HEK293 (cell line): ENCODE measurements at regions not wholly inside any gene's neighbourhood (a gene's known extent, or its start where the extent isn't known, plus 50 kb on each side); places are given as distances from the start of the nearest gene placed in this dataset.

ENCODE experiments used
- CTCF ChIA-PET: fragments of 350-600 bp; formaldehyde crosslinking; extraction: SDS; loops from one replicate; lab custom pipeline; 2021; ENCODE audit warnings: antibody characterized with exemption; lab: Yijun Ruan, JAX
- POLR2A ChIA-PET: fragments of 300-600 bp; formaldehyde crosslinking; extraction: SDS; loops from one replicate; lab custom pipeline; 2020; ENCODE audit warnings: antibody characterized with exemption, inconsistent platforms; lab: Yijun Ruan, JAX
- H3K27ac ChIP-seq: fragments of 200-500 bp; sonication (Bioruptor generic); 2 replicates; pipeline ENCODE4 v1.5.1; 2014; ENCODE audit warnings: low read depth, low read length, control low read depth, inconsistent platforms; ENCODE audit errors: extremely low read depth
- H3K36me3 ChIP-seq, 2 experiments: fragments of 200-500 bp in 1 of 2; sonication (Bioruptor generic) in 1 of 2; 1 replicate in 1 of 2; 2 replicates in 1 of 2; pipeline ENCODE4 v1.5.1; 2014 to 2017; ENCODE audit warnings: inconsistent platforms in 2 of 2, low read length in 2 of 2; ENCODE audit not compliant: control insufficient read depth in 2 of 2, insufficient read depth in 1 of 2
- H3K4me1 ChIP-seq: fragments of 200-500 bp; sonication (Bioruptor generic); 2 replicates; pipeline ENCODE4 v1.5.1; 2014; ENCODE audit warnings: mild to moderate bottlenecking, low read length, inconsistent platforms; ENCODE audit not compliant: control insufficient read depth, insufficient read depth
- H3K4me3 ChIP-seq: 2 replicates; pipeline ENCODE4 v1.5.1; 2011; ENCODE audit warnings: low read depth, mild to moderate bottlenecking, control low read depth, low read length, moderate library complexity
- H3K9me3 ChIP-seq: fragments of 200-500 bp; sonication (Bioruptor generic); 2 replicates; pipeline ENCODE4 v1.5.1; 2014; ENCODE audit warnings: low read depth, low read length, inconsistent platforms; ENCODE audit not compliant: control insufficient read depth, insufficient read depth
- ELK4 ChIP-seq: IDR thresholded peaks from 2 replicates; pipeline ENCODE4 v1.6.1; 2011; ENCODE audit warnings: mild to moderate bottlenecking, low read depth, low read length, borderline replicate concordance
- IKZF3 ChIP-seq: fragments of 450-650 bp; IDR thresholded peaks from 2 replicates; pipeline ENCODE4 v1.5.0; 2018; ENCODE audit warnings: missing biosample characterization, mild to moderate bottlenecking, missing genetic modification characterization, moderate library complexity
- PRDM10 ChIP-seq: fragments of 450-650 bp; formaldehyde crosslinking; IDR thresholded peaks from 2 replicates; pipeline ENCODE4 v1.5.1; 2016; ENCODE audit warnings: missing biosample characterization, missing genetic modification characterization
- PRDM4 ChIP-seq: fragments of 450-650 bp; formaldehyde crosslinking; IDR thresholded peaks from 2 replicates; pipeline ENCODE4 v1.5.1; 2017; ENCODE audit warnings: missing biosample characterization, missing genetic modification characterization
- SETDB1 ChIP-seq: IDR thresholded peaks from one replicate; pipeline ENCODE4 v1.6.1; 2017; ENCODE audit warnings: mild to moderate bottlenecking, low read length, moderate library complexity, mixed read lengths; ENCODE audit not compliant: insufficient read length
- TSHZ1 ChIP-seq: fragments of 450-650 bp; formaldehyde crosslinking; IDR thresholded peaks from 2 replicates; pipeline ENCODE4 v1.5.1; 2016; ENCODE audit warnings: missing biosample characterization, missing genetic modification characterization, borderline replicate concordance
- WT1 ChIP-seq: fragments of 450-650 bp; formaldehyde crosslinking; IDR thresholded peaks from 2 replicates; pipeline ENCODE4 v1.5.1; 2016; ENCODE audit warnings: missing biosample characterization, missing genetic modification characterization
- YY1 ChIP-seq: fragments of 450-650 bp; formaldehyde crosslinking; IDR thresholded peaks from 2 replicates; pipeline ENCODE4 v1.5.1; 2018; ENCODE audit warnings: missing biosample characterization, missing genetic modification characterization
- ZNF132 ChIP-seq: fragments of 450-650 bp; formaldehyde crosslinking; IDR thresholded peaks from 2 replicates; pipeline ENCODE4 v1.5.1; 2017; ENCODE audit warnings: missing biosample characterization, missing genetic modification characterization, borderline replicate concordance
- ZNF155 ChIP-seq: fragments of 450-650 bp; formaldehyde crosslinking; IDR thresholded peaks from 2 replicates; pipeline ENCODE4 v1.5.1; 2016; ENCODE audit warnings: missing biosample characterization, missing genetic modification characterization
- ZNF19 ChIP-seq: fragments of 450-650 bp; formaldehyde crosslinking; IDR thresholded peaks from 2 replicates; pipeline ENCODE4; 2016; ENCODE audit warnings: missing biosample characterization, missing genetic modification characterization, low read depth
- ZNF501 ChIP-seq: fragments of 450-650 bp; formaldehyde crosslinking; IDR thresholded peaks from 2 replicates; pipeline ENCODE4 v1.5.1; 2016; ENCODE audit warnings: missing biosample characterization, missing genetic modification characterization
- ZNF639 ChIP-seq: fragments of 450-650 bp; formaldehyde crosslinking; IDR thresholded peaks from 2 replicates; pipeline ENCODE4 v1.5.1; 2016; ENCODE audit warnings: missing biosample characterization, missing genetic modification characterization
- ZNF747 ChIP-seq: fragments of 450-650 bp; formaldehyde crosslinking; IDR thresholded peaks from 2 replicates; pipeline ENCODE4 v1.5.1; 2016; ENCODE audit warnings: missing biosample characterization, missing genetic modification characterization
- ZNF792 ChIP-seq: fragments of 450-650 bp; formaldehyde crosslinking; IDR thresholded peaks from 2 replicates; pipeline ENCODE4 v1.5.1; 2016; ENCODE audit warnings: missing biosample characterization, missing genetic modification characterization
- ZNF843 ChIP-seq: fragments of 450-650 bp; formaldehyde crosslinking; IDR thresholded peaks from 2 replicates; pipeline ENCODE4 v1.5.1; 2016; ENCODE audit warnings: missing biosample characterization, missing genetic modification characterization
- ZSCAN4 ChIP-seq: fragments of 450-650 bp; formaldehyde crosslinking; IDR thresholded peaks from 2 replicates; pipeline ENCODE4 v1.5.1; 2017; ENCODE audit warnings: missing biosample characterization, missing genetic modification characterization

GRCh38 chr9:81113453-81114124 is 575.8 kb downstream of the TLE1 start (continued):
- TF ChIP-seq PRDM4 (no peak), SETDB1 (no peak)
- TF ChIP-seq, all 188 proteins: peak for 0

GRCh38 chr9:81112627-81113452 is 576.5 kb downstream of the TLE1 start:
- CTCF ChIA-PET: interaction anchor here (0.9 kb wide), 1 partner anchor 9 kb away, joined by 3 read pairs; no protein-coding TSS in a partner anchor
- TF ChIP-seq WT1 (tag by site-specific recombination): 0 out of 2 replicates have a peak, but pooled peaks have one; percentile 12
- no peak for TF ChIP-seq IKZF3 (tag by site-specific recombination)
- H3K4me1 ChIP-seq: peaks cover 5% of the 10 kb centered on the region
- no peaks in the 10 kb centered on the region for H3K9me3 ChIP-seq
- POLR2A ChIA-PET: no interaction called here
- H3K4me3 ChIP-seq: no peak overlapping the region
- no peaks in the 10 kb centered on the region for H3K36me3 ChIP-seq
- H3K27ac ChIP-seq: no peak overlapping the region

- H3K27ac ChIP-seq: no peak overlapping the region
- no peak overlapping the region for H3K4me3 ChIP-seq
- TF ChIP-seq YY1 (tag by site-specific recombination) (no peak), ZNF747 (tag by site-specific recombination) (no peak), ZNF132 (tag by site-specific recombination) (no peak), ZSCAN4 (no peak), ZNF639 (no peak), ZNF155 (tag by site-specific recombination) (no peak), ZNF843 (tag by site-specific recombination) (no peak), ZNF792 (tag by site-specific recombination) (no peak), ZNF501 (no peak), ELK4 (no peak), PRDM10 (tag by site-specific recombination) (no peak), TSHZ1 (tag by site-specific recombination) (no peak), ZNF19 (no peak)
- H3K9me3 ChIP-seq: no peaks in the 10 kb centered on the region
- H3K4me1 ChIP-seq: no peaks in the 10 kb centered on the region
- no peaks in the 10 kb centered on the region for H3K36me3 ChIP-seq
- ChIA-PET POLR2A (no interaction called here), CTCF (no interaction called here)
Measured at GRCh38 chr9:81108821-81109220, 580.5 kb downstream of the TLE1 start.
